ENCODE measurements at regions not wholly inside any gene's neighbourhood (a gene's known extent, or its start where the extent isn't known, plus 50 kb on each side); places are given as distances from the start of the nearest gene placed in this dataset.

DNA sequence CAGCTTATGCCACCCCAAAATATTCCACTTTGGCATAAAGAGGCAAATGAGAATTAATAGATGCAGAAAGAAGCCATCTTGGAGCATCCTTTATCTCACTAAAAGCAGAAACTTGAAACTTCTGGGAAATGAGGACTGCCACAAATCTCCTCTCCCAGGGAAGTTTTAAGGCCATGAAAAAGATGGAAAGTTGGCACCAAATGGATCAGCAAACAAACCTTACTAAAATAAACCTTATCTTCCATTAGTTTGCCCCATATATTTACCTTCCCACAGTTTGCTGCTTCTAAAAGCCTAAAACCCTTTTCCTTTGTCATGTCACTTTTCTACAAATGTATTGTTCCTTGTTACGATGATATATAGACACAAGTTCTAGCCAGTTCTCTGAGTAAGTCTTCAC lies 340.0 kb upstream of the USP15 start:
- TF ChIP-seq, protein P1, sequence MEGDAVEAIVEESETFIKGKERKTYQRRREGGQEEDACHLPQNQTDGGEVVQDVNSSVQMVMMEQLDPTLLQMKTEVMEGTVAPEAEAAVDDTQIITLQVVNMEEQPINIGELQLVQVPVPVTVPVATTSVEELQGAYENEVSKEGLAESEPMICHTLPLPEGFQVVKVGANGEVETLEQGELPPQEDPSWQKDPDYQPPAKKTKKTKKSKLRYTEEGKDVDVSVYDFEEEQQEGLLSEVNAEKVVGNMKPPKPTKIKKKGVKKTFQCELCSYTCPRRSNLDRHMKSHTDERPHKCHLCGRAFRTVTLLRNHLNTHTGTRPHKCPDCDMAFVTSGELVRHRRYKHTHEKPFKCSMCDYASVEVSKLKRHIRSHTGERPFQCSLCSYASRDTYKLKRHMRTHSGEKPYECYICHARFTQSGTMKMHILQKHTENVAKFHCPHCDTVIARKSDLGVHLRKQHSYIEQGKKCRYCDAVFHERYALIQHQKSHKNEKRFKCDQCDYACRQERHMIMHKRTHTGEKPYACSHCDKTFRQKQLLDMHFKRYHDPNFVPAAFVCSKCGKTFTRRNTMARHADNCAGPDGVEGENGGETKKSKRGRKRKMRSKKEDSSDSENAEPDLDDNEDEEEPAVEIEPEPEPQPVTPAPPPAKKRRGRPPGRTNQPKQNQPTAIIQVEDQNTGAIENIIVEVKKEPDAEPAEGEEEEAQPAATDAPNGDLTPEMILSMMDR (IDR thresholded peaks at IDR 0.05; ENCODE audit: poor library complexity, severe bottlenecking), result no peak
- TF ChIP-seq EZH2 (IDR thresholded peaks at IDR 0.05; ENCODE audit: borderline replicate concordance, insufficient read depth, low read length, poor library complexity, severe bottlenecking) (no peak), MXI1 (conservative IDR thresholded peaks at IDR 0.05; ENCODE audit: poor library complexity, severe bottlenecking) (no peak), EP300 (conservative IDR thresholded peaks at IDR 0.05; ENCODE audit: poor library complexity, severe bottlenecking) (no peak)

All from neural cell (in vitro differentiated cells).